ENCODE measurements at regions not wholly inside any gene's neighbourhood (a gene's known extent, or its start where the extent isn't known, plus 50 kb on each side); places are given as distances from the start of the nearest gene placed in this dataset.
A peak's percentile ranks its signal among the peaks of the same experiment; 100 is the strongest.

GRCh38 chr10:117914334-117914733 is 132.4 kb downstream of the RAB11FIP2 start:
- Mint-ChIP-seq H3K27me3 (peaks cover 14 to 32% (median 30%) of the 10 kb centered on the region in 3 donors), H3K4me3 (peak overlapping the region in 1 of 8 donors; percentile 31), H3K9me3 (peaks cover 0 to 3% (median 0%) of the 10 kb centered on the region in 7 donors), H3K36me3 (no peaks in the 10 kb centered on the region), H3K27ac (no peak overlapping the region), H3K4me1 (no peaks in the 10 kb centered on the region)
- ATAC-seq (ENCODE audit: low read depth in 2 of 2) (no peak), DNase-seq (no peak)

DNA sequence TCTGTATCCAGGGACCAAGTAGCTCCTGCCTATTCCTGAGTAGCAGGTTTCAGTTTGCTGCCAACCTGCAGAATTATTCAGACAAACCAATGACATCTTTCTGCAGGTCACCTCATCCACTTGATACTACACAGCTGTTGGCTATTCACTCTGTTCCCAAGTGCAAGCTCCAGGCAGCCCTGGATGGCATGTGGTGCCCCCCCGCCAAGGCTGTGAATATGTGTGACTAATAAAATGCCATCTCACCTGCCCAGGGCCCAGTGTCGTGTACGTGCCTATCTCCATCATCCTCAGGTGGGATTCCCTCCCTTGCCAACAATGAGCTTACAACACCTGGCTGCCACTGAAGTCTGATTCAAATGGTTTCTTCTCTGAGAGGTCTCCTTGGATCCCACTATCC is 125.8 kb downstream of the RAB11FIP2 start:
- DNase-seq, result no peak
- H3K27ac Mint-ChIP-seq, result no peak overlapping the region
- no peak for ATAC-seq (ENCODE audit: low read depth in 2 of 2)
- no peaks in the 10 kb centered on the region for H3K4me1 Mint-ChIP-seq
- H3K4me3 Mint-ChIP-seq, result no peak overlapping the region
- peaks cover 0 to 8% (median 0%) of the 10 kb centered on the region in 3 donors for H3K27me3 Mint-ChIP-seq
- H3K36me3 Mint-ChIP-seq, result no peaks in the 10 kb centered on the region
- peaks cover 0 to 5% (median 2%) of the 10 kb centered on the region in 7 donors for H3K9me3 Mint-ChIP-seq

DNA sequence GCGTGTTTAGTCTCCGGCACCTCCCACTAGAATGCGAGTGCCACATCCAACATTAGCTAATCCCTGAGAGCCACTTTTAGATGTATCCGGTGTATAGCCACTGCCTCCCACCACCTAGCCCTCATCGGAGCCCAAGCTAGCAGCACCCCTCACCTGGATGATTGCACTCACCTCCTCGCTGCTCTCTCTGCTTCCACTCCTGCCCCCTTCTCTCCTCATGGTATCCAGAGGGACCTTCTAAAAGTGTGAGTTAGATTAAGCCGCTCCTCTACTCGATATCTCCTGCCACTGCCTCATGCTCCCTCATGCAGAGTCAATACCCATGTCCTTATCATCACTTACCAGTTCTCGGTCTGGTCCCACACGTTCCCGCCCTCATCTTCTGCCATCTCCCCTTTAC is 125.3 kb downstream of the RAB11FIP2 start:
- no peaks in the 10 kb centered on the region for H3K36me3 Mint-ChIP-seq
- no peaks in the 10 kb centered on the region for H3K4me1 Mint-ChIP-seq
- H3K9me3 Mint-ChIP-seq, result peaks cover 0 to 5% (median 2%) of the 10 kb centered on the region in 7 donors
- peaks cover 0 to 8% (median 0%) of the 10 kb centered on the region in 3 donors for H3K27me3 Mint-ChIP-seq
- DNase-seq (no peak), ATAC-seq (ENCODE audit: low read depth in 2 of 2) (no peak)
- H3K4me3 Mint-ChIP-seq, result no peak overlapping the region
- H3K27ac Mint-ChIP-seq, result no peak overlapping the region

- DNase-seq (no peak), ATAC-seq (ENCODE audit: low read depth in 2 of 2) (no peak)
- Mint-ChIP-seq H3K27me3 (peaks cover 0 to 15% (median 0%) of the 10 kb centered on the region in 3 donors), H3K36me3 (no peaks in the 10 kb centered on the region), H3K27ac (no peak overlapping the region), H3K4me1 (no peaks in the 10 kb centered on the region), H3K4me3 (no peak overlapping the region), H3K9me3 (peaks cover 0 to 5% (median 2%) of the 10 kb centered on the region in 7 donors)
Measured at GRCh38 chr10:117924820-117925219, 121.9 kb downstream of the RAB11FIP2 start.

DNA sequence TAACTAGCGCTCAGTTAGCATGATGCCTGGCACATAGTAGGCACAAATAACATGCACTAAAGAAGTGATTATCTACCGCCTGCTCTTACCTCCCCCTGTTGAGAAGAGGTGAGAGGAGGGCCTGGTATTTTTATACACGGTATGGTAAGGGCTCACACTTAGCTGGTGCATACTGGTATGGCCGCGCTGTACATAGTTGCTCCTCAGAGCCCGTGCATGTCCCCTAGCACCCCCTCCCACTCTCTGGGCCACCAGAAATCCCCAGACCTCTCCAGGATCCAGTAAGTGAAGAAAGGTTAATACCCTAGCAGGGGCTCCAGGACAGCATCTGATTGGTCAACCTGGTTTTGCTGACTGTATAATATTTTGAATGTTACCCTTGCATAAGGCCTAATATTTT is 121.4 kb downstream of the RAB11FIP2 start:
- ATAC-seq (ENCODE audit: low read depth in 2 of 2) (no peak), DNase-seq (no peak)
- H3K27me3 Mint-ChIP-seq, result peaks cover 0 to 15% (median 0%) of the 10 kb centered on the region in 3 donors
- H3K27ac Mint-ChIP-seq, result no peak overlapping the region
- H3K4me1 Mint-ChIP-seq, result no peaks in the 10 kb centered on the region
- no peak overlapping the region for H3K4me3 Mint-ChIP-seq
- no peaks in the 10 kb centered on the region for H3K36me3 Mint-ChIP-seq
- peaks cover 0 to 5% (median 2%) of the 10 kb centered on the region in 7 donors for H3K9me3 Mint-ChIP-seq

DNA sequence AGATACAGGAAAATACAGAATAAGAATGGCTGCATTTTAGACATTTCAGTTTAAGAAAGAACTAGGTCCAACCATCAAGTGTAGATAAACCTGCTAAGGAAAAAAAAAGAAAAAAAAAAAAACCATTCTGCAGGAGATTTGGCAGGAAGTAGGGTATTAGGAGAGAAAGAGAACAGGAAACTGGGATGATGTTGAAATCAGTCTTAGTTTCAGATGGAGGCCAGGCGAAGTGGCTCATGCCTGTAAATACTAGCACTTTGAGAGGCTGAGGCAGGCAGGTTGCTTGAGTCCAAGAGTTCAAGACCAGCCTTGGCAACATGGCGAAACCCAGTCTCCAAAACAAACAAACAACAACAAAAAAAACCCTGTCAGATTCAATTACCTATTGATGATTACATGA is 120.2 kb downstream of the RAB11FIP2 start:
- no peak overlapping the region for H3K4me3 Mint-ChIP-seq
- DNase-seq (no peak), ATAC-seq (ENCODE audit: low read depth in 2 of 2) (no peak)
- peaks cover 0 to 15% (median 0%) of the 10 kb centered on the region in 3 donors for H3K27me3 Mint-ChIP-seq
- H3K4me1 Mint-ChIP-seq, result no peaks in the 10 kb centered on the region
- H3K36me3 Mint-ChIP-seq, result no peaks in the 10 kb centered on the region
- H3K9me3 Mint-ChIP-seq, result peaks cover 0 to 5% (median 2%) of the 10 kb centered on the region in 7 donors
- H3K27ac Mint-ChIP-seq, result no peak overlapping the region

DNA sequence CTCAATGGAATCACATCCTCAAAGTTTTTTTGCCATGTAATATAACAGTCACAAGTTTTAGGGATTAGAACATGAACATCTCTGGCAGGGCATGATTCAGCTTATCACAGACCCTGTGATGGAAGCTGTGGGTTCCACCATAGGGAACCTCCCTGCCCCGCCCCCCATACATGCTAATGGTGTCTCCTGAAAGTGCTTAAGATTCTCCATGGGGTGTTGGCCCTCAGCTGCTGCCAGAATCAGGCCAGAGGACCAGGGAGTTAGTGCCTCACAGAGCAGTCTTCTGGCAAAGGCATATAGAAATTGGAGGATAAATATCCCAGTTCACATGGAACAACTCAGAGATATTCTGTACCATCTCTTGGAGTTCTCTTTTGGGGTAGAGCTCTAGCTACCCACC is 119.4 kb downstream of the RAB11FIP2 start:
- Mint-ChIP-seq H3K27me3 (peaks cover 0 to 15% (median 0%) of the 10 kb centered on the region in 3 donors), H3K9me3 (peaks cover 0 to 5% (median 2%) of the 10 kb centered on the region in 7 donors), H3K4me1 (no peaks in the 10 kb centered on the region), H3K36me3 (no peaks in the 10 kb centered on the region), H3K4me3 (no peak overlapping the region), H3K27ac (no peak overlapping the region)
- DNase-seq (no peak), ATAC-seq (ENCODE audit: low read depth in 2 of 2) (no peak)

DNA sequence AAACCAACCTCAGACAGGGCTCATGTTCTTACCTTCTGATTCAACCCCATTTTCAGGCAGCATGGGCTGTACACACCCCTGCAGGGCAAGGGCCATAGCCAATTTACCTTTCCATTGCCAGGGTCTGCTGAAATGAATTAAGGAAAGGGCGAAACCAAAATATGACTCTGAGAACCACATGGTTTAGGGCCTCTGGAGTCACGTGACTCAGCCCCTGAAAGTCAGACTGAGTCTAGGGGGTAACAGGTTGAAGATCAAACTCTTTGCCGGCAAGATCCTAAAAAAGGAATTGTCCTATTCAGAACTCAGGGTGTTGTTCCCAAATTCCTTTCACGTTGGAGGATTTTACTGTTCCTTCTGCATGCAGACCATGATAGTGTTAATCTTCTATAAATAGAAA is 118.9 kb downstream of the RAB11FIP2 start:
- Mint-ChIP-seq H3K27ac (no peak overlapping the region), H3K4me1 (no peaks in the 10 kb centered on the region), H3K27me3 (peaks cover 0 to 15% (median 0%) of the 10 kb centered on the region in 3 donors), H3K36me3 (no peaks in the 10 kb centered on the region), H3K4me3 (no peak overlapping the region), H3K9me3 (peaks cover 0 to 5% (median 2%) of the 10 kb centered on the region in 7 donors)
- no peak for DNase-seq
- no peak for ATAC-seq (ENCODE audit: low read depth in 2 of 2)

DNA sequence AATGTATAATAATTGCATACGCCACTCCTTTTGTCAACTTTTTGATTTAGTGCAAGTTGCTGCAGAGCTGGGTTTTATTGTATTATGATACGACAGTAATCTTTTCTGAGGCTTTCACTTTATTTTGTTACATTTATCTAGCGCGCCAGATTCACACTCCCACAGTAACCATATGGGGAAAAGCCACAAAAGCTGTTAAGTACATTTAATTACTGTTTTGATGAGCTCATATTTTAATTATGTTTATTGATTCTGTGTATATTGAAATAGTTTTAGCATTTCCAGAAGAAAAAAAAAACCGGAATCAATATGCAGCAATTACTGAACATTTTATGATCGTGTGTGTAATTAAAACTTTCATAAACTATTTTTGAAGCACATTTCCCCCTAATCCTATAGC is 118.5 kb downstream of the RAB11FIP2 start:
- Mint-ChIP-seq H3K4me3 (no peak overlapping the region), H3K36me3 (no peaks in the 10 kb centered on the region), H3K27me3 (peaks cover 0 to 15% (median 0%) of the 10 kb centered on the region in 3 donors), H3K9me3 (peaks cover 0 to 5% (median 2%) of the 10 kb centered on the region in 7 donors), H3K4me1 (no peaks in the 10 kb centered on the region), H3K27ac (no peak overlapping the region)
- ATAC-seq (ENCODE audit: low read depth in 2 of 2), result no peak
- no peak for DNase-seq

- peaks cover 0 to 15% (median 0%) of the 10 kb centered on the region in 3 donors for H3K27me3 Mint-ChIP-seq
- no peak overlapping the region for H3K4me3 Mint-ChIP-seq
- no peak for ATAC-seq (ENCODE audit: low read depth in 2 of 2)
Measured at GRCh38 chr10:117928741-117929140, 118.0 kb downstream of the RAB11FIP2 start.

GRCh38 chr10:117929327-117930067 is 117.2 kb downstream of the RAB11FIP2 start:
- DNase-seq (no peak), ATAC-seq (ENCODE audit: low read depth in 2 of 2) (no peak)
- H3K27me3 Mint-ChIP-seq, result peaks cover 0 to 15% (median 0%) of the 10 kb centered on the region in 3 donors
- H3K4me1 Mint-ChIP-seq, result no peaks in the 10 kb centered on the region
- no peak overlapping the region for H3K27ac Mint-ChIP-seq
- H3K36me3 Mint-ChIP-seq, result no peaks in the 10 kb centered on the region
- H3K9me3 Mint-ChIP-seq, result peaks cover 0 to 5% (median 2%) of the 10 kb centered on the region in 7 donors
- no peak overlapping the region for H3K4me3 Mint-ChIP-seq

More at GRCh38 chr10:117928741-117929140, 118.0 kb downstream of the RAB11FIP2 start:
- Mint-ChIP-seq H3K36me3 (no peaks in the 10 kb centered on the region), H3K27ac (no peak overlapping the region), H3K4me1 (no peaks in the 10 kb centered on the region), H3K9me3 (peaks cover 0 to 5% (median 2%) of the 10 kb centered on the region in 7 donors)
- no peak for DNase-seq

DNA sequence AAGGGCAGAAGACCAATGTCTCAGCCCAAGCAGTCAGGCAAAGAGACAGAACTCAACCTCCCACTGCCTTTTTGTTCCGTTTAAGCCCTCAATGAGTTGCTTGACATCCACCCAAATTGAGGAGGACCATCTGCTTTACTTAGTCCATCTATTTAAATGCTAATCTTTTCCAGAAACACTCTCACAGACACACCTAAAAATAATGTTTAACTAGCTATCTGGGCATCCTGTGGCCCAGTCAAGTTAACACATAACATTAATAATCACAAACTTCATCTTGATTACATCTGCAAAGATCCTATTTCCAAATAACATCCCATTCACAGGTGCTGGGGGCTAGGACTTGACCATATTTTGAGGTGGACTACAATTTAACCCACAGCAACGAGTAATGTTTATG is 115.7 kb downstream of the RAB11FIP2 start:
- ATAC-seq (ENCODE audit: low read depth in 2 of 2) (no peak), DNase-seq (no peak)
- Mint-ChIP-seq H3K4me1 (no peaks in the 10 kb centered on the region), H3K4me3 (no peak overlapping the region), H3K9me3 (no peaks in the 10 kb centered on the region), H3K27me3 (peaks cover 0 to 7% (median 6%) of the 10 kb centered on the region in 3 donors), H3K27ac (no peak overlapping the region), H3K36me3 (no peaks in the 10 kb centered on the region)

DNA sequence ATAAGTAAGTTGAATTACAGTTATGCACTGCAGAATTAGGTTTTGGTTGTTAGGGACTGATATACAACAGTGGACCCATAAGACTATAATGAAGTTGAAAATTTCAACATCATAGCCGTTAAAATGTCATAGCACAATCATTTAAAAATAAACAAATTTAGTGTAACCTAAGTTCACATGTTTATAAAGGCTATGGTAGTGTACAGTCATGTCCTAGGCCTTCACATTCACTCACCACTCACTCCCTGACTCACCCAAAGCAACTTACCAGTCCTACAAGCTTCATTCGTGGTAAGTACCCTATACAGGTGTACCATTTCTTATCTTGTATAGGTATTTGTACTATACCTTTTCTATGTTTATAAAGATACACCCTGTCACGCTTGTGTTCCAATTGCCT is 113.7 kb downstream of the RAB11FIP2 start:
- H3K4me1 Mint-ChIP-seq, result no peaks in the 10 kb centered on the region
- ATAC-seq (ENCODE audit: low read depth in 2 of 2) (no peak), DNase-seq (no peak)
- no peaks in the 10 kb centered on the region for H3K36me3 Mint-ChIP-seq
- H3K27ac Mint-ChIP-seq, result no peak overlapping the region
- H3K9me3 Mint-ChIP-seq, result no peaks in the 10 kb centered on the region
- H3K27me3 Mint-ChIP-seq, result peaks cover 0 to 9% (median 3%) of the 10 kb centered on the region in 3 donors
- H3K4me3 Mint-ChIP-seq, result no peak overlapping the region

DNA sequence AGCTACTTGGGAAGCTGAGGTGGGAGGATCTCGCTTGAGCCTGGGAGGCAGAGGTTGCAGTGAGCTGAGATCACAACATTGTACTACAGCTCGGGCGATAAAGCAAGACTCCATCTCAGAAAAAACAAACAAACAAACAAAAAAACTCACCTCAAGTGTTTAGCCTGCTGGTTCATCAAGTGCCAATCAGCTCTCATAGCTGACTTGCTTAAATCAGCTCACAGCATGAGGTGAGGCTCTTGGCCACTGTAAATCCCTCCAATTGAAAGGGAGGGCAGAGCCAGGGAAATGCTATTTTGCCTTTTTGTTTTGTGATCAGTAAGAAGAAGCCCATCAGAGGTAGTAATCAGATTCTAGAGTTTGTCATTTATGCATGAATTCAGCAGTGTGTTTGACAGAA is 112.3 kb downstream of the RAB11FIP2 start:
- Mint-ChIP-seq H3K4me1 (no peaks in the 10 kb centered on the region), H3K27ac (no peak overlapping the region), H3K27me3 (peaks cover 0 to 9% (median 6%) of the 10 kb centered on the region in 3 donors), H3K36me3 (no peaks in the 10 kb centered on the region), H3K9me3 (no peaks in the 10 kb centered on the region), H3K4me3 (no peak overlapping the region)
- DNase-seq (no peak), ATAC-seq (ENCODE audit: low read depth in 2 of 2) (no peak)
